Right lobe of liver (tissue), 4 donors: ENCODE measurements at regions not wholly inside any gene's neighbourhood (a gene's known extent, or its start where the extent isn't known, plus 50 kb on each side); places are given as distances from the start of the nearest gene placed in this dataset.

Experiments
- CTCF ChIP-seq, 4 donors: fragments of 200-600 bp in 3 of 4; fragments of 450-650 bp in 1 of 4; IDR thresholded peaks; one replicate each; pipeline versions ENCODE4 v1.5.1 to v1.8.0; 2016 to 2022; ENCODE audit warnings: antibody characterized with exemption in 4 of 4, mild to moderate bottlenecking in 2 of 4
- POLR2A ChIP-seq: fragments of 450-650 bp; IDR thresholded peaks from one replicate; pipeline ENCODE4 v1.6.1; 2017; ENCODE audit warnings: antibody characterized with exemption, mild to moderate bottlenecking
- donor health status: DM: no; HTN: no; CAD: no.
- donor health status: DM: no; HTN: no; CAD: no.
- donor health status: DM: no; HTN: yes; CAD: no.

DNA sequence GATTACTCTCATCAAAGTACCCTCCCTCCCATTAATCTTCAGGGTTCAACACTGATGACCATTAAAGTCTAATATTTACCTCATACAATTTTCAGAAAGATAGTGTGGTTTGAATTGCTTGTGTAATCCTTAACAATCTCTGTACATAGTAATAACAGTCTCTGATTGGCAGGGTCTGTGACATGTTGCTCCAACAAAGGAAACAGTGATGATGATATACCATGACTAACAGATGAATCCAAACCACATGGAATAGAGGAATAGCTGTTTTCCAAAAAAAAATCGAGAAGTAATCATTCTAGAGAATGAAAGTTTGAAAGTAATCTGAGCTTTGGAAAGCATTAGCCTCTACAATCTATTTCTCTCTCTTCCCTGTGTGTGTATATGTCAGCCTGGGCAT is 610.1 kb upstream of the NEGR1 start:
- TF ChIP-seq CTCF (IDR thresholded peaks at IDR 0.05) (no peak), POLR2A (no peak)
